T1000 (cell line): ENCODE measurements at regions not wholly inside any gene's neighbourhood (a gene's known extent, or its start where the extent isn't known, plus 50 kb on each side); places are given as distances from the start of the nearest gene placed in this dataset.
"Not testable (repeated sequence)": the region's sequence is repeated elsewhere in the genome, so short reads cannot be mapped to it uniquely, and the experiment has no call there.

Experiments
- DNase-seq: peaks from one replicate; lab custom pipeline; 2025; ENCODE audit warnings: mixed read lengths; lab: John Stamatoyannopoulos, UW

- DNase-seq = no peak
Measured at GRCh38 chr10:52479567-52479966, 165.5 kb downstream of the DKK1 start.

- DNase-seq = no peak
Measured at GRCh38 chr10:52481986-52482555, 168.0 kb downstream of the DKK1 start.

- no peak for DNase-seq
Measured at GRCh38 chr10:52483587-52483986, 169.5 kb downstream of the DKK1 start.

GRCh38 chr10:52484206-52485065 is 170.4 kb downstream of the DKK1 start:
- DNase-seq = no peak

- no peak for DNase-seq
Measured at GRCh38 chr10:52485462-52485861, 171.4 kb downstream of the DKK1 start.

- DNase-seq = no peak
Measured at GRCh38 chr10:52486840-52487611, 172.9 kb downstream of the DKK1 start.

GRCh38 chr10:52488606-52489485 is 174.8 kb downstream of the DKK1 start:
- no peak for DNase-seq

DNA sequence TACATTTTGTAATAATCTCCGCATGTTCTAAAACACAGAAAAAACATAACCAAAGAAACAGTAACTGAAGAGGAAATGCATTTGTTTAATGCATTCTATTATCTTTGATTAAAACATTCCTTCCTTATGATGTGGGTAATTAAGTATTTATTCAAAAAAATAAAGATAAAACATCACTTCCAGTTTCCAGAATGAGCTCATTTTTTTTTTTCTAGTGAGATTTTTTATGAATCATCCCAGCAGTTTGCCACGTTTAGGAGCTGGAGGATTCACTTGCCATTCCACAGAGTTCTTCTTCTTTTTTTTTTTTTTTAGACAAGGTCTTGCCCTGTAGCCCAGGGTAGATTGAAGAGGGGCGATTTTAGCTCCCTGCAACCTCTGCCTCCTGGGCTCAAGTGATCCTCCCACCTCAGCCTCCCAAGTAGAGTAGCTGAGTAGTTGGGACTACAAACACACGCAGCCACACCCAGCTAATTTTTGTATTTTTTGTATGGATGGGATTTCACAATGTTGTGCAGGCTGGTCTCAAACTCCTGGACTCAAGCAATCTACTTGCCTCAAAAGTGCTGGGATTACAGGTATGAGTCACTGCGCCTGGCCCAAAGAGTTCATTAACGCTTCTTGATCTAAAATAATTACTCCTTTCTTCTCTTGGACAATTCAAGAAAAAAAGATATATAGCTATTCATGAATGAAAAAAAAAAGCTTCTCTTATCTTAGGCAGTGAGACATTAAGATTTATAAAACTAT is 177.3 kb downstream of the DKK1 start:
- no peak for DNase-seq

DNA sequence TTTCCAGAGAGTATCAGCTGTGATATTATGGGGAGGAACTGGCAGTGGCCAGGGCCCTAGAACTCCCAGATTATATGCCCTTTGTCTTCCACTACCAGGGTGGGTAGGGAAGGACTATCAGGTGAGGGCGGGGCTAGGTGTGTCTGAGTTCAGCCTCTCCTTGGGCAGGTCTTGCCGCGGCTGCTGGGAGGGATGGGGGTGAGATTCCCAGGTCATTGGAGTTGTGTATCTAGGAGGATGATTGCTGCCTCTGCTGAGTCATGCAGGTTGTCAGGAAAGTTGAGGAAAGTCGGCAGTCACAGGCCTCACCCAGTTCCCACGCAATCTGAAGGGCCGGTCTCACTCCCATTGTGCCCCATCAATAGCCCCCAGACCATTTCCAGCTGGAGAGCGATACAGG is 185.2 kb downstream of the DKK1 start:
- no peak for DNase-seq

DNA sequence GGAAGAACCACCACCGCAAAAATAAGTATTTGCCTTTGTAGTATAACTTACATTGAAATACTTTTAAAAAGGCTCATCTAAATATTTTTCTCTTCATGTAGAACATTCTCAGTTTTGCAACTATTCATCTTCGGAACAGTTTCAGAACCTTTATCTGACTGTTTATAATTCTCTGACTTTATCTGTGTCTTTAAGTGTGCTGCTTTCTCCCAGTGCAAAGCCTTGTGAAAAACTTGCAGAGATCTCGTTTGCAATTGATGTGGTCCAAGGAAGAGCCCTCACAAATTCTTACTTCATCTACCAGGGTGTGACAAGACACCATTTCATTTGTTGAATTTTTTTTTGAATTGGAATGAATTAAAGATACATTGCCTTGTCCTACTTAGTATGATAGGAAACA is 186.4 kb downstream of the DKK1 start:
- no peak for DNase-seq

GRCh38 chr10:52502237-52502636 is 188.2 kb downstream of the DKK1 start:
- no peak for DNase-seq

DNA sequence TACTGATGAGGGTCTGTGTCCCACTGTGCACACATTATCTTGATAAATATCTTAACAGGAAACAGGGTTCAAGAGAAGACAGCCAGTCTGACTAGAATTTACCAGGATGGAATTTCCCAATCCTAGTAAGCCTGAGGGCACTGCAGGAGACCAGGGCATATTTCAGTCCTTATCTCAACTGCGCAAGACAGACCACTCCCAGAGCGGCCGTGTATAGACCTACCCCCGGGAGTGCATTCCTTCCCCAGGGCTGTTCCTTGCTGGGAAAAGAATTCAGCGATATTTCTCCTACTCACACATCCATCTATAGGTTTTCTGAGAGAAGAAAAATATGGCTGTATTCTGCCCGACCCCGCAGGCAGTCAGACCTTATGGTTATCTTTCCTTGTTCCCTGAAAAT is 191.3 kb downstream of the DKK1 start:
- DNase-seq = not testable (repeated sequence)

GRCh38 chr10:52514481-52514880 is 200.4 kb downstream of the DKK1 start:
- no peak for DNase-seq

DNA sequence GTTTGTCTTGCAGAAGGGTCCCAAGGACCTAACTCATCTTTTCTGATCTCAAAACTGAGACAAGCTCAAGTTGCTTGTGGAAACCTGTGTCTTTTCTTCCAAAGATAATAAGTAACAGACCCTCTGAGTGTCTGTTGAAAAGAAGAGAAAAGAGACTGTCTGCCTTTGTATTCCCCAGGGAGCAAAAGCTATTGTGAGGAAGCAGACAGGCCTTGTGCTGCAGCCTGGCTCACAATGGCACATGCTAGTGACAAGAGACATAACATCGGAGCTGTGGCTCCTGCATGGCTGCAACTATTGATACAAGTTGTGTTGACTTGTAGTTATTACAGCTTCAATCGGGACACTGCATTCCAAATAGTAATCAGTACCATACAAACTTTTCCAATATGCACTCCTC is 202.9 kb downstream of the DKK1 start:
- DNase-seq = no peak

- no peak for DNase-seq
Measured at GRCh38 chr10:52523696-52524095, 209.6 kb downstream of the DKK1 start.

DNA sequence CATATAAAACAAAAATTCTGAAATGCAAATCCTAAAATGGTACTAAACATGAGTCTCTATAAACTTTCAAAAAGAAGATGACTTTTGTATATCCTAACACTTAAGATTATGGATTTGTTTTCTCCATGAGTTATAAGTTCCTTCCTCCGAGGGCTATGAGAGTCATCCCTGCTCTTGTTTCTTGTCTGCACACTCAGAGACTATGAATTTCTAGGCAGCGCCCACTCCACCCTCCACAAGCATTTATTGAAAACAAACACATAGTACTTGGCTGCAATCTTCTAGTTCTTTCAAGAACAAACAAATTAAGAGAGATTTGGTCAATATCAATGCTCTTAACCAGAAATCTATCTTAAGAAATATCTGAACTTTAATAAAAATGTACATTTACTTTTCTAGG is 211.7 kb downstream of the DKK1 start:
- DNase-seq = no peak

- DNase-seq = no peak
Measured at GRCh38 chr10:52526251-52526823, 212.3 kb downstream of the DKK1 start.

DNA sequence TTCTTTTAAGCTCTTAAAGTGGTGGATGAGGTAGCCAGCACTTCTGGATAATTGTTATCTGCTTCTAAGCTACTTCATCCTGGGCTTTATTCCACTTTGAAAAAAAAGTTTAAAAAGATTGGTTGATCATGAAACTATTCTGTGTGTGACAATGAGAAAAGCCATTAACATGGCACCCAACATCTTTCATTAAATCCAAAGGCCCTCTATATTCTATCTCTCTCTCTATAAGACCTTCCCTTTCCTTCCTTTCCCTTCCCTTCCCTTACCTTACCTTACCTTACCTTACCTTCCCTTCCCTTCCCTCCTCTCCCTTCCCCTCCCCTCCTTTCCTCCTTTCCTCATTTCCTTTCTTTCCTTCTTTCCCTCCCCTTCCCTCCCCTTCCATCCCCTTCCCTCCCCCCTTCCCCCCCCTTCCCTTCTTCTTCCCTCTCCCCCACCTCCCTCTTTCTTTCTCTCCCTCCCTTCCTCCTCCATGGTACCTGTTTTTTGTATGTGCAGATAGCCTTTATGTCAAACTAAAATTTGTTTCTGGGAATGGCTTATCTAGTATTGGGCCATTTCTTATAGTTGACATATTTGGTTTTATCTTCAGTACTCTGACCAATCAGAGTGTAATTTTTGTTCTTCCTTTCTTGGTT is 218.7 kb downstream of the DKK1 start:
- no peak for DNase-seq

DNA sequence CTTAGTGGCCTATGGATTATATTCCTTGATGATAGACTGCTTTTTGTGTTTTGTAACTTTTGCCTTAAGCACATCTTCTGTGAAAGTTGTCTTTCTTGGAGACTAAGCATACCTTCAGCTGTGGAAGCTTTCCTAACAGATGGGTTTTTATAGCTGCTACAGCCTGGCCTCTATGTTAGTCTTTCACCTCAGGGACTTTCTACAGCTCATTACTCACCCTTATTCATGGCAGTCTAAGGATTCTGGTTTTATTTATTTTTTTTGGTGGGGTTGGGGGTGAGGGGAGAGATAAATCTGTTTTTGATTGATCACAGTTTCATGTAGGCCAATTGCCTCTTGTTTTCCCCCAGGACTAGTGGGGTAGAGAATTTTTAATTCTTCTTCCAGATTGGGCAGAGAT is 219.9 kb downstream of the DKK1 start:
- DNase-seq = no peak

DNA sequence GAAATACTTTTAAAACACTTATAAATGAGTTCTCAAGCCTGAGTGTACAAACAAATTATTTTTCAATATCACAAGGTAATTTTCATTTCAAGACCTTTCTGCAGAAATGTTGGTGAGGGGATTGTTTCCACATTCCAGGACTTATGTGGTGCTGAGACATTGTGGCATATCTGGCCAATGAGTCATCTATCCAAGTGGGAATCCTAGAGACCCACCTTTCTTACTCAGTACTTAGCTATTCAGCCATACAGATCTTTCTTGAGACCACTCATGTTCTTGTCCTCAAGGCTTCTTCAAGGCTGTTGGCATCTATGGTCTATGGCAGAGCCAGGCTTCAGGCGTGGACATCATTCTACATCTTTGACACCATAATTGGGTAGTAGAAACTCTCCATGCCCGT is 225.4 kb downstream of the DKK1 start:
- no peak for DNase-seq
